ENCODE measurements at regions not wholly inside any gene's neighbourhood (a gene's known extent, or its start where the extent isn't known, plus 50 kb on each side); places are given as distances from the start of the nearest gene placed in this dataset.

DNA sequence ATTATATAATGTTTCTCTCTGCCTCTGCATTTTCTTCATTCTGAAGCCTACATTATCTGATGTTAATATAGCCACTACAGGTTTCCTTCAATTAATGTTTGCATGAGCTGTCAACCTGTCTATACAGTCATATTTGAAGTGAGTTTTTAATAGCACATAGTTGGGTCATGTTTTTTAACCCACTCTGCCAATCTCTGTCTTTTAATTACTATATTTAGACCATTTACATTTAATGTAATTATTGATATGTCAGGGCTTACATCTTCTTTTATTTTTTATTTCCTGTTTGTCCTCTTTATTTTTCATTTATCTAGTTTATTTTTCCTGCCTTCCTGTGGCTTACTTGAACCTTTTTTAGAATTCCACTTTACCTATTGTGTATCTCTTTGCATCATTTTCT, 124.3 kb upstream of the PDE1C start:
- H3K9ac ChIP-seq (ENCODE audit: low read length) = no peak overlapping the region
- no peak overlapping the region for H2AFZ ChIP-seq (ENCODE audit: low read depth, low read length)
- H3K27me3 ChIP-seq (ENCODE audit: control insufficient read depth in 1 of 2, insufficient read depth in 1 of 2, low read length in 2 of 2) = no peaks in the 10 kb centered on the region
- peaks cover 13% of the 10 kb centered on the region for H3K9me3 ChIP-seq (ENCODE audit: control insufficient read depth, low read length)
- DNase-seq = no peak
- no peak overlapping the region for H4K91ac ChIP-seq (ENCODE audit: low read length)
- no peaks in the 10 kb centered on the region for H3K4me1 ChIP-seq (ENCODE audit: control insufficient read depth, insufficient read depth, low read depth, low read length)
- H3K4me3 ChIP-seq (ENCODE audit: insufficient read depth in 1 of 2, low read depth in 1 of 2, low read length in 2 of 2) = no peak overlapping the region
- no peak overlapping the region for H2BK5ac ChIP-seq (ENCODE audit: low read depth, low read length, poor library complexity, severe bottlenecking)
- H3K27ac ChIP-seq (ENCODE audit: low read length, poor library complexity, severe bottlenecking) = no peak overlapping the region
- no peaks in the 10 kb centered on the region for H3K36me3 ChIP-seq (ENCODE audit: control insufficient read depth in 1 of 2, insufficient read depth in 2 of 2, low read depth in 1 of 2, low read length in 2 of 2)
- H2BK15ac ChIP-seq (ENCODE audit: low read depth, poor library complexity, severe bottlenecking) = no peak overlapping the region
- no peak overlapping the region for H3K4me2 ChIP-seq (ENCODE audit: low read length, poor library complexity, severe bottlenecking)
- no peak overlapping the region for H3K18ac ChIP-seq (ENCODE audit: low read depth in 1 of 2, low read length in 2 of 2)
- H3K79me1 ChIP-seq (replicated peaks; ENCODE audit: low read length, poor library complexity, severe bottlenecking) = no peaks in the 10 kb centered on the region
- no peak overlapping the region for H2BK12ac ChIP-seq (ENCODE audit: low read length in 2 of 2)
- H4K8ac ChIP-seq (ENCODE audit: low read length) = no peak overlapping the region
- no peak overlapping the region for H3K14ac ChIP-seq (ENCODE audit: low read length in 2 of 2)
- H2BK120ac ChIP-seq (ENCODE audit: low read depth, low read length) = no peak overlapping the region
- no peak overlapping the region for H3K4ac ChIP-seq (ENCODE audit: low read depth in 1 of 2, low read length in 2 of 2)
- H3K23ac ChIP-seq (ENCODE audit: low read length in 2 of 2) = no peak overlapping the region
- H2AK5ac ChIP-seq (ENCODE audit: low read length, severe bottlenecking) = no peak overlapping the region

- Histone ChIP-seq H3K36me3 (ENCODE audit: control insufficient read depth in 1 of 2, insufficient read depth in 2 of 2, low read depth in 1 of 2, low read length in 2 of 2) (no peaks in the 10 kb centered on the region), H2BK15ac (ENCODE audit: low read depth, poor library complexity, severe bottlenecking) (no peak overlapping the region), H3K9me3 (ENCODE audit: control insufficient read depth, low read length) (peaks cover 13% of the 10 kb centered on the region), H3K4me3 (ENCODE audit: insufficient read depth in 1 of 2, low read depth in 1 of 2, low read length in 2 of 2) (no peak overlapping the region), H3K4ac (ENCODE audit: low read depth in 1 of 2, low read length in 2 of 2) (no peak overlapping the region), H3K9ac (ENCODE audit: low read length) (no peak overlapping the region), H3K27ac (ENCODE audit: low read length, poor library complexity, severe bottlenecking) (no peak overlapping the region), H3K23ac (ENCODE audit: low read length in 2 of 2) (no peak overlapping the region), H4K8ac (ENCODE audit: low read length) (no peak overlapping the region), H3K18ac (ENCODE audit: low read depth in 1 of 2, low read length in 2 of 2) (no peak overlapping the region), H4K91ac (ENCODE audit: low read length) (no peak overlapping the region), H2BK5ac (ENCODE audit: low read depth, low read length, poor library complexity, severe bottlenecking) (no peak overlapping the region), H3K4me2 (ENCODE audit: low read length, poor library complexity, severe bottlenecking) (no peak overlapping the region), H2BK12ac (ENCODE audit: low read length in 2 of 2) (no peak overlapping the region), H3K79me1 (replicated peaks; ENCODE audit: low read length, poor library complexity, severe bottlenecking) (no peaks in the 10 kb centered on the region), H2AFZ (ENCODE audit: low read depth, low read length) (no peak overlapping the region), H2AK5ac (ENCODE audit: low read length, severe bottlenecking) (no peak overlapping the region), H3K27me3 (ENCODE audit: control insufficient read depth in 1 of 2, insufficient read depth in 1 of 2, low read length in 2 of 2) (no peaks in the 10 kb centered on the region), H3K4me1 (ENCODE audit: control insufficient read depth, insufficient read depth, low read depth, low read length) (no peaks in the 10 kb centered on the region), H3K14ac (ENCODE audit: low read length in 2 of 2) (no peak overlapping the region), H2BK120ac (ENCODE audit: low read depth, low read length) (no peak overlapping the region)
- 68% methylated on average over 2 of the region's 2 CpGs for WGBS
- peak; percentile 69 for DNase-seq
Measured at GRCh38 chr7:32191305-32191704, 121.1 kb upstream of the PDE1C start.

DNA sequence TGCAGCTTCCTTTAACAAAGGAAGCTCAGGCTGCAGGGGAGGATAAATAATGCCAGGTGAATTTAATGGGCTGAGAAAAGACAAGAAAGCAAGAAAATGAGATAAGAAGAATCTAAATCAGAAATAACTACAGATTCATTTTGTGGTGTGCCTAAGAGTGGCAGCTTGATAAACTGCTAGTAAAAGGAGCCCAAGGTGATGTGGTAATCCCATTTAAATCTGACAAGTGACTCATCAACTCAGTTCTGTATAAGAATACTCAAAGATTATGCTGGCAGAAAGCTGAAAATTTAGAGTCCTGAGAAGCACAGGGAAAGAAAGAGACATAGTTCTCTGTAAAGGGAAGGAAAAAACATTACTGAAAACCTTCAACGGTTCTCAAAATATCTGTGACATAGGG, 109.4 kb upstream of the PDE1C start:
- no peak overlapping the region for H3K18ac ChIP-seq (ENCODE audit: low read depth in 1 of 2, low read length in 2 of 2)
- no peaks in the 10 kb centered on the region for H3K4me1 ChIP-seq (ENCODE audit: control insufficient read depth, insufficient read depth, low read depth, low read length)
- H3K4me3 ChIP-seq (ENCODE audit: insufficient read depth in 1 of 2, low read depth in 1 of 2, low read length in 2 of 2) = no peak overlapping the region
- no peak overlapping the region for H2BK15ac ChIP-seq (ENCODE audit: low read depth, poor library complexity, severe bottlenecking)
- WGBS = no CpG with 5 or more reads among the region's 1 CpG
- H3K27me3 ChIP-seq (ENCODE audit: control insufficient read depth in 1 of 2, insufficient read depth in 1 of 2, low read length in 2 of 2) = no peaks in the 10 kb centered on the region
- no peaks in the 10 kb centered on the region for H3K79me1 ChIP-seq (replicated peaks; ENCODE audit: low read length, poor library complexity, severe bottlenecking)
- no peak overlapping the region for H3K27ac ChIP-seq (ENCODE audit: low read length, poor library complexity, severe bottlenecking)
- no peak overlapping the region for H2AK5ac ChIP-seq (ENCODE audit: low read length, severe bottlenecking)
- no peak overlapping the region for H4K8ac ChIP-seq (ENCODE audit: low read length)
- H3K14ac ChIP-seq (ENCODE audit: low read length in 2 of 2) = no peak overlapping the region
- H2BK120ac ChIP-seq (ENCODE audit: low read depth, low read length) = no peak overlapping the region
- no peaks in the 10 kb centered on the region for H3K9me3 ChIP-seq (ENCODE audit: control insufficient read depth, low read length)
- no peak overlapping the region for H3K23ac ChIP-seq (ENCODE audit: low read length in 2 of 2)
- H2BK12ac ChIP-seq (ENCODE audit: low read length in 2 of 2) = no peak overlapping the region
- no peak overlapping the region for H3K4me2 ChIP-seq (ENCODE audit: low read length, poor library complexity, severe bottlenecking)
- no peak overlapping the region for H2AFZ ChIP-seq (ENCODE audit: low read depth, low read length)
- no peak overlapping the region for H3K4ac ChIP-seq (ENCODE audit: low read depth in 1 of 2, low read length in 2 of 2)
- H2BK5ac ChIP-seq (ENCODE audit: low read depth, low read length, poor library complexity, severe bottlenecking) = no peak overlapping the region
- H3K36me3 ChIP-seq (ENCODE audit: control insufficient read depth in 1 of 2, insufficient read depth in 2 of 2, low read depth in 1 of 2, low read length in 2 of 2) = no peaks in the 10 kb centered on the region
- H4K91ac ChIP-seq (ENCODE audit: low read length) = no peak overlapping the region
- H3K9ac ChIP-seq (ENCODE audit: low read length) = no peak overlapping the region
- DNase-seq = peak; percentile 17

DNA sequence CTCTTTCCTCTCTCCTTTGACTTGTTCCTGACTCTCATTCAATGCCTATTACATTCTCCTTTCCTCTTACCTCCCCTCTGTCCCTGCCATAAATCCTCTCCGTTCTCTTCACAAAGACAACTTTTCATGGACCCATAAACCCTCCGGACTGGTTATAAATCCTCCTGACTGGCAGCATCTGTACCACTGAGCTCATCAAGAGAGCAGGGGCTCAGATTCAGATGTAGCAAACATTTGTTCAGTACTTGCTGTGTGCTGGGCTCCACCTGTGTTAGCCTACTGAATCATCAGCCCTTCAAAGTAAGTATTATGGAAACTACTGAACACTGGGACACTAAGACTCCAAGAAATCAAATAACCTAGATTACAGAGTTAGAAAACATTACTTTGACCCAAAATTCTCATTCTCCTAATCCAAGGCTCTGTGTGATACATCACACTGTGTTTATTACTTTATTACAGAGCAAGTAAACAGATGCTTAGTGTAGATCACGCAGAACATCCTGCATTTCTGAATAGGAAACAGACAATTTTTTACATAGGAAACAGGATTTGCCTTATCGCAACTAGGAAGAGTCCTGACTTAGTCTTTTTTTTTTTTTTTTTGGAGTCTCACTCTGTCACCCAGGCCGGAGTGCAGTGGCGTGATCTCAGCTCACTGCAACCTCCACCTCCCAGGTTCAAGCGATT, 108.6 kb upstream of the PDE1C start:
- H3K23ac ChIP-seq (ENCODE audit: low read length in 2 of 2) = no peak overlapping the region
- H2BK12ac ChIP-seq (ENCODE audit: low read length in 2 of 2) = no peak overlapping the region
- DNase-seq = no peak
- H3K4me2 ChIP-seq (ENCODE audit: low read length, poor library complexity, severe bottlenecking) = no peak overlapping the region
- 83% methylated on average over 7 of the region's 7 CpGs for WGBS
- no peak overlapping the region for H4K8ac ChIP-seq (ENCODE audit: low read length)
- H3K4me1 ChIP-seq (ENCODE audit: control insufficient read depth, insufficient read depth, low read depth, low read length) = no peaks in the 10 kb centered on the region
- no peak overlapping the region for H3K27ac ChIP-seq (ENCODE audit: low read length, poor library complexity, severe bottlenecking)
- H3K18ac ChIP-seq (ENCODE audit: low read depth in 1 of 2, low read length in 2 of 2) = no peak overlapping the region
- no peak overlapping the region for H2BK15ac ChIP-seq (ENCODE audit: low read depth, poor library complexity, severe bottlenecking)
- H3K9ac ChIP-seq (ENCODE audit: low read length) = no peak overlapping the region
- H3K79me1 ChIP-seq (replicated peaks; ENCODE audit: low read length, poor library complexity, severe bottlenecking) = no peaks in the 10 kb centered on the region
- no peak overlapping the region for H2AFZ ChIP-seq (ENCODE audit: low read depth, low read length)
- H2AK5ac ChIP-seq (ENCODE audit: low read length, severe bottlenecking) = no peak overlapping the region
- no peak overlapping the region for H3K4me3 ChIP-seq (ENCODE audit: insufficient read depth in 1 of 2, low read depth in 1 of 2, low read length in 2 of 2)
- H2BK5ac ChIP-seq (ENCODE audit: low read depth, low read length, poor library complexity, severe bottlenecking) = no peak overlapping the region
- no peak overlapping the region for H4K91ac ChIP-seq (ENCODE audit: low read length)
- H3K4ac ChIP-seq (ENCODE audit: low read depth in 1 of 2, low read length in 2 of 2) = no peak overlapping the region
- no peak overlapping the region for H3K14ac ChIP-seq (ENCODE audit: low read length in 2 of 2)
- H2BK120ac ChIP-seq (ENCODE audit: low read depth, low read length) = no peak overlapping the region
- H3K27me3 ChIP-seq (ENCODE audit: control insufficient read depth in 1 of 2, insufficient read depth in 1 of 2, low read length in 2 of 2) = no peaks in the 10 kb centered on the region
- H3K36me3 ChIP-seq (ENCODE audit: control insufficient read depth in 1 of 2, insufficient read depth in 2 of 2, low read depth in 1 of 2, low read length in 2 of 2) = no peaks in the 10 kb centered on the region
- no peaks in the 10 kb centered on the region for H3K9me3 ChIP-seq (ENCODE audit: control insufficient read depth, low read length)
